ENCODE measurements at regions not wholly inside any gene's neighbourhood (a gene's known extent, or its start where the extent isn't known, plus 50 kb on each side); places are given as distances from the start of the nearest gene placed in this dataset.

GRCh38 chr6:158908606-158909005, 89.4 kb upstream of the EZR start:
- Histone ChIP-seq H2BK5ac (ENCODE audit: low read depth, low read length) (peak overlapping the region; percentile 78; the same call in 1 of the 2 replicates), H3K79me2 (ENCODE audit: control insufficient read depth in 1 of 2, insufficient read depth in 2 of 2, low read length in 2 of 2) (no peaks in the 10 kb centered on the region)
- no peak for DNase-seq (ENCODE audit: low read depth in 1 of 2, low spot score in 2 of 2)
- TF ChIP-seq RXRA (IDR thresholded peaks at IDR 0.05; ENCODE audit: insufficient read depth, low read depth, low read length) (no peak), CBX5 (IDR thresholded peaks at IDR 0.05; ENCODE audit: low read depth, low read length) (no peak), JUND (IDR thresholded peaks at IDR 0.05; ENCODE audit: low read length) (no peak), BRCA1 (IDR thresholded peaks at IDR 0.05; ENCODE audit: low read depth, low read length) (no peak), RNF2 (IDR thresholded peaks at IDR 0.05; ENCODE audit: borderline replicate concordance, low read depth, low read length, missing control alignments, poor library complexity, severe bottlenecking) (no peak), ZNF274 (IDR thresholded peaks at IDR 0.05; ENCODE audit: borderline replicate concordance, extremely low read depth, low read length) (no peak), TEAD4 (IDR thresholded peaks at IDR 0.05; ENCODE audit: low read depth, low read length) (no peak), ATF2 (IDR thresholded peaks at IDR 0.05; ENCODE audit: low read length) (no peak), USF2 (IDR thresholded peaks at IDR 0.05; ENCODE audit: low read length) (no peak), TAF1 (IDR thresholded peaks at IDR 0.05; ENCODE audit: low read depth, low read length) (no peak), SP2 (IDR thresholded peaks at IDR 0.05; ENCODE audit: low read length) (no peak)

More at GRCh38 chr6:158908606-158909005, 89.4 kb upstream of the EZR start:
- Histone ChIP-seq H3K4me3 (ENCODE audit: extremely low read depth in 1 of 4, insufficient read depth in 2 of 4, low read depth in 3 of 4, low read length in 4 of 4) (no peak overlapping the region), H3K27me3 (replicated peaks in 1 of 4; ENCODE audit: control insufficient read depth in 3 of 4, extremely low read depth in 1 of 4, insufficient read depth in 3 of 4, low read length in 3 of 4) (no peaks in the 10 kb centered on the region), H3K23me2 (ENCODE audit: low read depth, low read length) (no peaks in the 10 kb centered on the region), H3K18ac (ENCODE audit: extremely low read depth, low read length) (no peak overlapping the region; the same call in 1 of the 2 replicates), H3K27ac (ENCODE audit: low read depth, low read length) (no peak overlapping the region), H4K20me1 (replicated peaks in 1 of 2; ENCODE audit: control insufficient read depth in 1 of 2, insufficient read depth in 2 of 2, low read length in 2 of 2) (no peaks in the 10 kb centered on the region), H3K9ac (replicated peaks in 1 of 4; ENCODE audit: extremely low read depth in 1 of 4, low read depth in 3 of 4, low read length in 3 of 4) (no peak overlapping the region), H2BK120ac (replicated peaks; ENCODE audit: low read depth, low read length) (peak overlapping the region; percentile 2), H2AFZ (ENCODE audit: low read length) (no peak overlapping the region), H3K56ac (replicated peaks; ENCODE audit: insufficient read length, low read depth, low read length) (no peak overlapping the region), H3K36me3 (ENCODE audit: control insufficient read depth in 2 of 4, insufficient read depth in 4 of 4, low read length in 3 of 4) (no peaks in the 10 kb centered on the region; a peak in 3 of 8 replicates), H4K91ac (replicated peaks; ENCODE audit: insufficient read length, low read length) (peak overlapping the region; percentile 13), H4K5ac (ENCODE audit: insufficient read length, low read depth, low read length) (no peak overlapping the region), H2AK5ac (ENCODE audit: low read depth, low read length) (peak overlapping the region; percentile 84; the same call in 1 of the 2 replicates), H3K4me2 (ENCODE audit: insufficient read depth in 1 of 2, low read depth in 2 of 2, low read length in 2 of 2) (no peak overlapping the region), H3K9me3 (ENCODE audit: insufficient read depth in 2 of 2, low read depth in 1 of 2, low read length in 1 of 2) (peaks cover 4 to 21% of the 10 kb centered on the region in 2 experiments), H4K8ac (ENCODE audit: extremely low read depth, insufficient read depth, low read length) (no peak overlapping the region), H2BK15ac (ENCODE audit: low read length) (peak overlapping the region; percentile 84; the same call in 1 of the 2 replicates), H3K4me1 (replicated peaks in 1 of 4; ENCODE audit: control insufficient read depth in 3 of 4, insufficient read depth in 4 of 4, low read length in 3 of 4) (peaks cover 3 to 28% (median 11%) of the 10 kb centered on the region in 4 experiments), H2BK12ac (ENCODE audit: low read depth, low read length) (peak overlapping the region; percentile 53; the same call in 1 of the 2 replicates), H3K4ac (replicated peaks; ENCODE audit: insufficient read length, low read depth, low read length) (no peak overlapping the region), H3K79me1 (ENCODE audit: low read depth, low read length) (no peaks in the 10 kb centered on the region), H3K14ac (ENCODE audit: insufficient read length) (no peak overlapping the region), H2BK20ac (ENCODE audit: low read length) (peak overlapping the region; percentile 95), H3K23ac (ENCODE audit: insufficient read length) (no peak overlapping the region)
- POLR2A ChIA-PET (ENCODE audit: partially characterized antibody), result interaction anchor here (0.8 to 3.4 kb wide), 6 partner anchors 11 to 144 kb away, joined by 3 to 11 read pairs (median 4); partner anchors contain the start of gene EZR
- 83% methylated on average over 1 of the region's 1 CpG; no CpG with 5 or more reads in 1 of the 2 experiments for WGBS, 2 experiments (ENCODE audit: extremely low coverage in 1 of 2, insufficient coverage in 1 of 2, insufficient read length in 1 of 2, insufficient replicate concordance in 2 of 2, low coverage in 1 of 2, low lambda C conversion rate in 2 of 2, missing lambda C conversion rate in 1 of 2)
- FAIRE-seq, result no peak
- CTCF ChIA-PET (ENCODE audit: partially characterized antibody), result interaction anchor here (0.7 to 1.5 kb wide), 9 partner anchors 13 to 226 kb away, joined by 3 to 8 read pairs (median 4); no protein-coding TSS in a partner anchor

All from H1 (cell line).